IMR-90 (cell line): ENCODE measurements at regions not wholly inside any gene's neighbourhood (a gene's known extent, or its start where the extent isn't known, plus 50 kb on each side); places are given as distances from the start of the nearest gene placed in this dataset.

Experiments
- ATAC-seq: fragments of 200-7000 bp; cut with Tn5 transposase; 2 replicates; pipeline ENCODE4 v1.9.1; 2020; ENCODE audit warnings: low read depth, mild to moderate bottlenecking, moderate library complexity
- BruUV-seq: library from RNA; stranded (reverse); fragments of 400-500 nt; replicated peaks from 2 replicates; lab custom pipeline; 2021; lab: Mats Ljungman, UMichigan
- CTCF ChIA-PET: fragments of 300-600 bp; formaldehyde crosslinking; extraction: SDS; loops from one replicate; lab custom pipeline; 2021; ENCODE audit warnings: antibody characterized with exemption; lab: Yijun Ruan, JAX
- POLR2A ChIA-PET: fragments of 300-600 bp; sonication (Branson Sonifier 250); formaldehyde crosslinking; loops from one replicate; lab custom pipeline; 2022; ENCODE audit warnings: antibody characterized with exemption; ENCODE audit not compliant: unreplicated experiment; lab: Charles Lee
- DNase-seq: peaks from one replicate; pipeline ENCODE4 v3.0.0; 2013
- H2AFZ ChIP-seq: replicated peaks from 2 replicates; pipeline ENCODE3; 2013; ENCODE audit warnings: low read length, mild to moderate bottlenecking; ENCODE audit not compliant: poor library complexity
- H2AK5ac ChIP-seq: 2 replicates; pipeline ENCODE4 v1.6.1; 2013; ENCODE audit warnings: low read depth, low read length, inconsistent platforms
- H2AK9ac ChIP-seq: replicated peaks from 2 replicates; pipeline ENCODE3; 2013; ENCODE audit warnings: mild to moderate bottlenecking, low read depth, low read length, moderate library complexity; ENCODE audit not compliant: poor library complexity
- H2BK120ac ChIP-seq: 2 replicates; pipeline ENCODE4 v1.6.1; 2013; ENCODE audit warnings: low read depth, low read length, inconsistent platforms
- H2BK15ac ChIP-seq: 3 replicates; pipeline ENCODE4 v1.6.1; 2013; ENCODE audit warnings: low read depth, low read length, inconsistent platforms
- H2BK20ac ChIP-seq: 2 replicates; pipeline ENCODE4 v1.6.1; 2013; ENCODE audit warnings: low read depth, mild to moderate bottlenecking, inconsistent platforms, low read length, moderate library complexity
- H2BK5ac ChIP-seq: 2 replicates; pipeline ENCODE4 v1.6.1; 2013; ENCODE audit warnings: mild to moderate bottlenecking, low read depth, low read length, inconsistent platforms; ENCODE audit not compliant: poor library complexity, severe bottlenecking
- H3K14ac ChIP-seq: replicated peaks from 2 replicates; pipeline ENCODE4 v1.6.1; 2013; ENCODE audit warnings: low read depth, low read length, inconsistent platforms
- H3K18ac ChIP-seq: 2 replicates; pipeline ENCODE4 v1.6.1; 2013; ENCODE audit warnings: low read depth, low read length, control low read depth
- H3K23ac ChIP-seq: 2 replicates; pipeline ENCODE4 v1.6.1; 2013; ENCODE audit warnings: low read depth, low read length, inconsistent platforms
- H3K27ac ChIP-seq: 2 replicates; pipeline ENCODE4 v1.5.1; 2013; ENCODE audit warnings: mild to moderate bottlenecking, control low read depth, low read length; ENCODE audit not compliant: insufficient read depth
- H3K27me3 ChIP-seq: 2 replicates; pipeline ENCODE4 v1.6.1; 2013; ENCODE audit warnings: low read length; ENCODE audit not compliant: control insufficient read depth, insufficient read depth
- H3K36me3 ChIP-seq: 2 replicates; pipeline ENCODE4 v1.6.1; 2013; ENCODE audit warnings: low read length, mixed read lengths; ENCODE audit not compliant: control insufficient read depth, insufficient read depth
- H3K4ac ChIP-seq: 2 replicates; pipeline ENCODE4 v1.6.1; 2013; ENCODE audit warnings: low read depth, low read length, inconsistent platforms
- H3K4me1 ChIP-seq: 2 replicates; pipeline ENCODE4 v1.6.1; 2013; ENCODE audit warnings: low read length, mixed read lengths; ENCODE audit not compliant: control insufficient read depth, insufficient read depth
- H3K4me2 ChIP-seq: 2 replicates; pipeline ENCODE4 v1.6.1; 2013; ENCODE audit warnings: low read depth, mild to moderate bottlenecking, control low read depth, low read length, moderate library complexity
- H3K4me3 ChIP-seq: 2 replicates; pipeline ENCODE4 v1.5.1; 2013; ENCODE audit warnings: low read depth, mild to moderate bottlenecking, control low read depth, low read length, moderate library complexity; ENCODE audit not compliant: insufficient read depth
- H3K56ac ChIP-seq: 2 replicates; pipeline ENCODE4 v1.6.1; 2013; ENCODE audit warnings: low read length, inconsistent platforms; ENCODE audit not compliant: insufficient read depth; ENCODE audit errors: extremely low read depth
- H3K79me1 ChIP-seq, 2 experiments: 2 replicates each; pipeline ENCODE4 v1.6.1; 2013; ENCODE audit warnings: low read length in 2 of 2, inconsistent platforms in 1 of 2, low read depth in 1 of 2
- H3K9ac ChIP-seq: 2 replicates; pipeline ENCODE4 v1.6.1; 2013; ENCODE audit warnings: low read depth, low read length, control low read depth
- H3K9me1 ChIP-seq: 2 replicates; pipeline ENCODE4 v1.6.1; 2013; ENCODE audit warnings: low read length, inconsistent platforms; ENCODE audit not compliant: insufficient read depth
- H3K9me3 ChIP-seq: 2 replicates; pipeline ENCODE4 v1.6.1; 2013; ENCODE audit warnings: low read length; ENCODE audit not compliant: control insufficient read depth, insufficient read depth
- H4K20me1 ChIP-seq: 2 replicates; pipeline ENCODE4 v1.6.1; 2013; ENCODE audit warnings: low read length, inconsistent platforms; ENCODE audit not compliant: insufficient read depth
- H4K5ac ChIP-seq: 2 replicates; pipeline ENCODE4 v1.6.1; 2013; ENCODE audit warnings: mild to moderate bottlenecking, low read depth, low read length, control low read depth
- H4K8ac ChIP-seq, 2 experiments: 2 replicates each; pipeline ENCODE4 v1.6.1; 2013; ENCODE audit warnings: low read depth in 2 of 2, low read length in 2 of 2, control low read depth in 1 of 2, inconsistent platforms in 1 of 2
- H4K91ac ChIP-seq: 2 replicates; pipeline ENCODE4 v1.6.1; 2013; ENCODE audit warnings: low read depth, low read length, inconsistent platforms; ENCODE audit not compliant: insufficient read depth
- BHLHE40 ChIP-seq: fragments of 150-350 bp; IDR thresholded peaks from 2 replicates; pipeline ENCODE4 v1.6.1; 2016; ENCODE audit warnings: mild to moderate bottlenecking, low read depth, low read length
- FOS ChIP-seq: fragments of 150-350 bp; IDR thresholded peaks from 2 replicates; pipeline ENCODE4 v1.6.1; 2016; ENCODE audit warnings: low read depth, low read length
- MXI1 ChIP-seq: IDR thresholded peaks from 2 replicates; pipeline ENCODE4 v1.6.1; 2012; ENCODE audit warnings: low read depth, mild to moderate bottlenecking, low read length, moderate library complexity, borderline replicate concordance
- RCOR1 ChIP-seq: IDR thresholded peaks from 2 replicates; pipeline ENCODE4 v1.6.1; 2012; ENCODE audit warnings: mild to moderate bottlenecking, low read length, improper control_type of control experiment; ENCODE audit not compliant: insufficient replicate concordance
- WGBS, 2 experiments: methylation state at CpG; one replicate each; pipeline versions ENCODE4 v1.1.5 to v1.1.7; 2013; ENCODE audit warnings: missing lambda C conversion rate in 2 of 2; ENCODE audit not compliant: insufficient read length in 1 of 2; ENCODE audit errors: extremely low coverage in 2 of 2; 5-methylcytosine and 5-hydroxymethylcytosine counted together
- dilution Hi-C: fragments of 300-500 bp; cut with HindIII; formaldehyde crosslinking; loops from one replicate; pipeline ENCODE4 v1.14.3; 2018; ENCODE audit warnings: low sequenced_read_pairs; ENCODE audit not compliant: unreplicated experiment
- in situ Hi-C: fragments of 300-500 bp; cut with MboI; formaldehyde crosslinking; loops from 3 replicates; pipeline ENCODE4 v1.14.3; 2019; ENCODE audit warnings: low sequenced_read_pairs, inconsistent platforms, mixed read lengths
- intact Hi-C: fragments of 100-400 bp; cut with micrococcal nuclease; formaldehyde crosslinking; loops from 2 replicates; pipeline ENCODE4 v1.10.0; 2022

DNA sequence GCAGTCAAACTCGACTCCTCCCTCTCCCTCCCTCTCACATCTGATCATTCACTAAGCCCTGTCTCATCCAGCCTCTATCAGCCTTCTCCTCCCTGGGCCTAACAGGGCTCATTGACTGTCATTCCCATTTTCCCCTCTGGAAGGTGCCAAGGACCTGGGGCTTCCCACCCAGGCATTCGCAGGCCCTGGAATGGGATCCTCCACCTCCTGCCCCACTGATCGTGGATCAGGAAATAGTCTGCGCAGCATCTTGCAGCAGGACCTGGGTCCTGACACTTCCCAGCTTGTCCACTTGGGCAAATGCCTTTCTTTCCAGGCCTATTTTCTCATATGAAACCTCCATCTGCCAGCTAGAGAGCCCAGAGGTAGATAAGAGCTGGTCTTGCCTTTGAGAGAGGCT, 71.2 kb upstream of the ZC3H12A start:
- H3K4ac ChIP-seq: no peak overlapping the region
- intact Hi-C loops: no loop called here
- dilution Hi-C loops: no loop called here
- no peaks in the 10 kb centered on the region for H3K4me1 ChIP-seq
- H2BK15ac ChIP-seq: no peak overlapping the region
- no peak for DNase-seq
- no peak overlapping the region for H2BK120ac ChIP-seq
- no peak overlapping the region for H3K27ac ChIP-seq
- no peak overlapping the region for H2BK20ac ChIP-seq
- H3K18ac ChIP-seq: no peak overlapping the region
- ChIA-PET POLR2A (no interaction called here), CTCF (no interaction called here)
- H3K9ac ChIP-seq: no peak overlapping the region
- WGBS, 2 experiments: 44% methylated on average over 1 of the region's 4 CpGs; no CpG with 5 or more reads in 1 of the 2 experiments
- H3K79me1 ChIP-seq: no peaks in the 10 kb centered on the region
- H3K23ac ChIP-seq: no peak overlapping the region
- TF ChIP-seq FOS (no peak), MXI1 (no peak), BHLHE40 (no peak), RCOR1 (no peak)
- H2AK5ac ChIP-seq: no peak overlapping the region
- H2BK5ac ChIP-seq: no peak overlapping the region
- peaks cover 3% of the 10 kb centered on the region; the same call in 1 of the 2 replicates for H3K27me3 ChIP-seq
- no peak overlapping the region for H4K91ac ChIP-seq
- no peak overlapping the region for H3K4me2 ChIP-seq
- no peak overlapping the region for H2AFZ ChIP-seq
- H3K9me1 ChIP-seq: no peaks in the 10 kb centered on the region
- no peaks in the 10 kb centered on the region for H3K9me3 ChIP-seq
- H3K14ac ChIP-seq: no peak overlapping the region
- no peak overlapping the region for H2AK9ac ChIP-seq
- in situ Hi-C loops: no loop called here
- H4K20me1 ChIP-seq: no peaks in the 10 kb centered on the region
- H3K36me3 ChIP-seq: no peaks in the 10 kb centered on the region
- no peak for ATAC-seq
- H4K5ac ChIP-seq: no peak overlapping the region
- no peak overlapping the region for H3K4me3 ChIP-seq
- no TSS peak for BruUV-seq
- no peak overlapping the region for H4K8ac ChIP-seq
- no peak overlapping the region for H3K56ac ChIP-seq
